CD14-positive monocyte (primary cell): ENCODE measurements at regions not wholly inside any gene's neighbourhood (a gene's known extent, or its start where the extent isn't known, plus 50 kb on each side); places are given as distances from the start of the nearest gene placed in this dataset.

Source experiments
- DNase-seq, 3 donors: peaks; one replicate each; pipeline ENCODE4 v3.0.0-alpha.2; 2011 to 2022
- H2AFZ ChIP-seq: 2 replicates; pipeline ENCODE4 v1.6.0; 2012; ENCODE audit warnings: mild to moderate bottlenecking, low read depth, low read length, inconsistent platforms; ENCODE audit not compliant: insufficient read depth, poor library complexity, severe bottlenecking
- H3K27ac ChIP-seq, 2 donors: 1 replicate in 1 of 2; 2 replicates in 1 of 2; pipeline ENCODE4 v1.5.1; 2012 to 2013; ENCODE audit warnings: low read length in 2 of 2, control low read depth in 1 of 2, inconsistent platforms in 1 of 2, low read depth in 1 of 2, mild to moderate bottlenecking in 1 of 2
- H3K27me3 ChIP-seq, 2 donors: one replicate each; pipeline versions ENCODE4 v1.6.0 to v1.6.1; 2011 to 2013; ENCODE audit warnings: low read length in 2 of 2; ENCODE audit not compliant: control insufficient read depth in 2 of 2, insufficient read depth in 2 of 2
- H3K36me3 ChIP-seq, 2 donors: replicated peaks in 1 of 2; 1 replicate in 1 of 2; 2 replicates in 1 of 2; pipeline versions ENCODE4 v1.5.1 to v1.6.1; 2012 to 2013; ENCODE audit warnings: low read length in 2 of 2, control low read depth in 1 of 2, inconsistent platforms in 1 of 2, mild to moderate bottlenecking in 1 of 2; ENCODE audit not compliant: insufficient read depth in 2 of 2, control insufficient read depth in 1 of 2
- H3K4me1 ChIP-seq, 2 donors: 1 replicate in 1 of 2; 2 replicates in 1 of 2; pipeline versions ENCODE4 v1.5.1 to v1.6.1; 2012 to 2013; ENCODE audit warnings: low read length in 2 of 2, control low read depth in 1 of 2, inconsistent platforms in 1 of 2, mild to moderate bottlenecking in 1 of 2, moderate library complexity in 1 of 2; ENCODE audit not compliant: insufficient read depth in 2 of 2, control insufficient read depth in 1 of 2
- H3K4me2 ChIP-seq: replicated peaks from 2 replicates; pipeline ENCODE3; 2012; ENCODE audit warnings: low read length, moderate library complexity, mild to moderate bottlenecking; ENCODE audit not compliant: poor library complexity, severe bottlenecking; ENCODE audit errors: extremely low read depth
- H3K4me3 ChIP-seq, 3 experiments: fragments of 200-600 bp in 1 of 3; sonication (generic) in 1 of 3; replicated peaks in 1 of 3; 1 replicate in 2 of 3; 2 replicates in 1 of 3; pipeline ENCODE4 v1.5.1; 2011 to 2013; ENCODE audit warnings: low read length in 3 of 3, mild to moderate bottlenecking in 3 of 3, control low read depth in 2 of 3, low read depth in 2 of 3, inconsistent platforms in 1 of 3, moderate library complexity in 1 of 3
- H3K79me2 ChIP-seq: 2 replicates; pipeline ENCODE4 v1.6.0; 2012; ENCODE audit warnings: mild to moderate bottlenecking, control low read depth, inconsistent platforms, low read length, moderate library complexity; ENCODE audit not compliant: insufficient read depth
- H3K9ac ChIP-seq: 2 replicates; pipeline ENCODE4 v1.6.0; 2017; ENCODE audit warnings: low read length, mild to moderate bottlenecking; ENCODE audit not compliant: insufficient read depth, poor library complexity, severe bottlenecking
- H3K9me3 ChIP-seq, 2 donors: replicated peaks in 1 of 2; 1 replicate in 1 of 2; 2 replicates in 1 of 2; pipeline versions ENCODE4 v1.5.1 to v1.6.1; 2012 to 2013; ENCODE audit warnings: low read length in 2 of 2, control low read depth in 1 of 2; ENCODE audit not compliant: control insufficient read depth in 1 of 2, insufficient read depth in 1 of 2
- H4K20me1 ChIP-seq: 2 replicates; pipeline ENCODE4 v1.6.0; 2012; ENCODE audit warnings: mild to moderate bottlenecking, low read length, control low read depth, moderate library complexity; ENCODE audit not compliant: insufficient read depth
- H3K27ac Mint-ChIP-seq, 7 donors: one replicate each; pipeline ENCODE4 v1.8.0; 2020; ENCODE audit warnings: mild to moderate bottlenecking in 7 of 7, mixed read lengths in 7 of 7, moderate library complexity in 6 of 7, inconsistent platforms in 2 of 7
- H3K27me3 Mint-ChIP-seq, 3 donors: one replicate each; pipeline ENCODE4 v1.8.0; 2021 to 2022; ENCODE audit warnings: low read depth in 3 of 3, mild to moderate bottlenecking in 3 of 3, mixed read lengths in 3 of 3, moderate library complexity in 3 of 3, inconsistent platforms in 1 of 3
- H3K36me3 Mint-ChIP-seq, 2 donors: one replicate each; pipeline ENCODE4 v1.8.0; 2020; ENCODE audit warnings: mixed read lengths in 2 of 2, inconsistent platforms in 1 of 2, mild to moderate bottlenecking in 1 of 2
- H3K4me1 Mint-ChIP-seq: one replicate; pipeline ENCODE4 v1.8.0; 2020; ENCODE audit warnings: mild to moderate bottlenecking, mixed read lengths
- H3K4me3 Mint-ChIP-seq, 2 donors: one replicate each; pipeline ENCODE4 v1.8.0; 2020; ENCODE audit warnings: mild to moderate bottlenecking in 2 of 2, mixed read lengths in 2 of 2, moderate library complexity in 1 of 2
- H3K9me3 Mint-ChIP-seq, 7 donors: one replicate each; pipeline ENCODE4 v1.8.0; 2020 to 2022; ENCODE audit warnings: mixed read lengths in 7 of 7, mild to moderate bottlenecking in 6 of 7, moderate library complexity in 6 of 7, inconsistent platforms in 2 of 7
- CTCF ChIP-seq: fragments of 200-600 bp; IDR thresholded peaks from one replicate; pipeline ENCODE4 v1.8.0; 2022; ENCODE audit warnings: antibody characterized with exemption, mild to moderate bottlenecking
- WGBS: methylation state at CpG from one replicate; pipeline ENCODE4 v1.1.5; 2013; ENCODE audit warnings: missing lambda C conversion rate; ENCODE audit not compliant: insufficient coverage; 5-methylcytosine and 5-hydroxymethylcytosine counted together
- intact Hi-C, 2 donors: fragments of 100-400 bp; cut with micrococcal nuclease; formaldehyde crosslinking; loops; one replicate each; pipeline versions ENCODE4 v1.15.0 to v1.15.1; 2023

GRCh38 chr17:5901731-5902130 lies 168.4 kb upstream of the WSCD1 start:
- Histone ChIP-seq H3K79me2 (no peaks in the 10 kb centered on the region), H3K9me3 (peaks cover 0 to 15% of the 10 kb centered on the region in 2 donors), H3K36me3 (no peaks in the 10 kb centered on the region), H4K20me1 (no peaks in the 10 kb centered on the region), H3K4me3 (no peak overlapping the region), H3K27ac (no peak overlapping the region), H3K4me2 (no peak overlapping the region), H2AFZ (no peak overlapping the region), H3K9ac (no peak overlapping the region), H3K4me1 (no peaks in the 10 kb centered on the region), H3K27me3 (no peaks in the 10 kb centered on the region)
- Mint-ChIP-seq H3K27ac (no peak overlapping the region), H3K9me3 (peaks cover 4 to 15% (median 9%) of the 10 kb centered on the region in 7 donors), H3K36me3 (no peaks in the 10 kb centered on the region), H3K27me3 (peaks cover 1 to 10% (median 4%) of the 10 kb centered on the region in 3 donors), H3K4me1 (no peaks in the 10 kb centered on the region), H3K4me3 (no peak overlapping the region)
- WGBS: 85% methylated on average over 5 of the region's 6 CpGs
- DNase-seq: no peak
- intact Hi-C loops: no loop called here
- no peak for TF ChIP-seq CTCF

GRCh38 chr17:5902181-5903140 lies 167.7 kb upstream of the WSCD1 start:
- Mint-ChIP-seq H3K27me3 (peaks cover 1 to 6% (median 4%) of the 10 kb centered on the region in 3 donors), H3K36me3 (no peaks in the 10 kb centered on the region), H3K9me3 (peaks cover 4 to 15% (median 9%) of the 10 kb centered on the region in 7 donors), H3K4me3 (no peak overlapping the region), H3K4me1 (no peaks in the 10 kb centered on the region), H3K27ac (no peak overlapping the region)
- H4K20me1 ChIP-seq: no peaks in the 10 kb centered on the region
- no peaks in the 10 kb centered on the region for H3K27me3 ChIP-seq
- H3K9me3 ChIP-seq: peaks cover 0 to 15% of the 10 kb centered on the region in 2 donors
- intact Hi-C loops: no loop called here
- H3K9ac ChIP-seq: no peak overlapping the region
- H2AFZ ChIP-seq: no peak overlapping the region
- no peak for DNase-seq
- H3K4me3 ChIP-seq: no peak overlapping the region
- H3K79me2 ChIP-seq: no peaks in the 10 kb centered on the region
- no peak overlapping the region for H3K27ac ChIP-seq
- no peaks in the 10 kb centered on the region for H3K36me3 ChIP-seq
- TF ChIP-seq CTCF: no peak
- WGBS: 78% methylated on average over 14 of the region's 19 CpGs
- H3K4me1 ChIP-seq: no peaks in the 10 kb centered on the region
- H3K4me2 ChIP-seq: no peak overlapping the region
